ENCODE measurements at regions not wholly inside any gene's neighbourhood (a gene's known extent, or its start where the extent isn't known, plus 50 kb on each side); places are given as distances from the start of the nearest gene placed in this dataset.

- DNase-seq (ENCODE audit: low read depth, low spot score) (no peak), ATAC-seq (no peak)
- Histone ChIP-seq H3K4me1 (ENCODE audit: control insufficient read depth in 1 of 2, insufficient read depth in 2 of 2, low read length in 2 of 2) (no peaks in the 10 kb centered on the region), H3K9ac (ENCODE audit: low read length) (no peak overlapping the region), H3K4me3 (replicated peaks in 1 of 2; ENCODE audit: low read depth in 1 of 2, low read length in 2 of 2) (no peak overlapping the region), H3K4me2 (ENCODE audit: low read length) (no peak overlapping the region), H3K9me3 (ENCODE audit: control insufficient read depth in 1 of 2, insufficient read depth in 1 of 2, low read depth in 1 of 2, low read length in 2 of 2) (no peaks in the 10 kb centered on the region), H3K27me3 (ENCODE audit: insufficient read depth, low read length) (no peaks in the 10 kb centered on the region), H2AFZ (ENCODE audit: low read depth, low read length, poor library complexity, severe bottlenecking) (no peak overlapping the region), H3K27ac (ENCODE audit: low read depth, low read length) (no peak overlapping the region), H3K9me2 (ENCODE audit: insufficient read depth) (no peaks in the 10 kb centered on the region), H3K36me3 (ENCODE audit: control insufficient read depth in 1 of 2, insufficient read depth in 2 of 2, low read length in 2 of 2) (no peaks in the 10 kb centered on the region), H4K20me1 (ENCODE audit: insufficient read depth) (no peaks in the 10 kb centered on the region), H3K79me2 (ENCODE audit: insufficient read depth, low read length) (peaks cover 14% of the 10 kb centered on the region)
- TF ChIP-seq MAX (IDR thresholded peaks at IDR 0.05): no peak
- no peak for TF ChIP-seq SRF (IDR thresholded peaks at IDR 0.05; ENCODE audit: low read depth)
- no peak for TF ChIP-seq ATF3 (IDR thresholded peaks at IDR 0.05)
- no peak for TF ChIP-seq CEBPB (IDR thresholded peaks at IDR 0.05; ENCODE audit: low read depth)
- no peak for TF ChIP-seq YY1 (IDR thresholded peaks at IDR 0.05; ENCODE audit: extremely low read depth, insufficient replicate concordance, low read depth, low read length)
- no peak for TF ChIP-seq POLR2A (IDR thresholded peaks at IDR 0.05; ENCODE audit: borderline replicate concordance, extremely low read depth, insufficient read depth, insufficient read length)
- no peak for TF ChIP-seq CBX3 (IDR thresholded peaks at IDR 0.05; ENCODE audit: low read depth)
- no peak for TF ChIP-seq ZFX (IDR thresholded peaks at IDR 0.05)
- TF ChIP-seq JUND (IDR thresholded peaks at IDR 0.05): no peak
- TF ChIP-seq REST (IDR thresholded peaks at IDR 0.05; ENCODE audit: low read depth): no peak
- TF ChIP-seq ZBTB33 (IDR thresholded peaks at IDR 0.05; ENCODE audit: extremely low read depth, insufficient replicate concordance, low read length): no peak
- TF ChIP-seq CTCF (IDR thresholded peaks at IDR 0.05 in 2 of 3, conservative IDR thresholded peaks at IDR 0.05 in 1 of 3; ENCODE audit: borderline replicate concordance in 1 of 3, insufficient read depth in 1 of 3, low read depth in 2 of 3, low read length in 2 of 3): no peak
- TF ChIP-seq RAD21 (IDR thresholded peaks at IDR 0.05; ENCODE audit: low read depth): no peak
- RAD21 ChIA-PET (ENCODE audit: low non-redundant PET in 1 of 2, low total read pairs in 2 of 2, uncharacterized antibody in 2 of 2, unreplicated experiment in 2 of 2): no interaction called here
- CTCF ChIA-PET: interaction anchor here (0.9 to 1.5 kb wide), 2 partner anchors 12 to 18 kb away, joined by 3 read pairs; no protein-coding TSS in a partner anchor
- BruUV-seq (replicated peaks): no TSS peak
- intact Hi-C loops (cut with micrococcal nuclease): no loop called here
- POLR2A ChIA-PET: interaction anchor here (1.1 kb wide), 1 partner anchor 9 kb away, joined by 3 read pairs; no protein-coding TSS in a partner anchor
Observed at GRCh38 chr6:138673346-138674014, 100.1 kb upstream of the CCDC28A start.
